HG02840 (cell line): ENCODE measurements at regions not wholly inside any gene's neighbourhood (a gene's known extent, or its start where the extent isn't known, plus 50 kb on each side); places are given as distances from the start of the nearest gene placed in this dataset.

Experiments used
- ATAC-seq: cut with Tn5 transposase; IDR thresholded peaks from one replicate; pipeline ENCODE4 v1.9.1; 2021; ENCODE audit warnings: mild to moderate bottlenecking, moderate library complexity, moderate number of reproducible peaks; ENCODE audit not compliant: unreplicated experiment, low FRiP score

GRCh38 chr3:30162579-30162978 lies 443.8 kb upstream of the TGFBR2 start:
- ATAC-seq: no peak

GRCh38 chr3:30166535-30166934 lies 439.9 kb upstream of the TGFBR2 start:
- ATAC-seq: no peak

GRCh38 chr3:30167541-30168011 lies 438.8 kb upstream of the TGFBR2 start:
- ATAC-seq: no peak

GRCh38 chr3:30169487-30169886 lies 436.9 kb upstream of the TGFBR2 start:
- no peak for ATAC-seq

- ATAC-seq: no peak
These were observed 435.5 kb upstream of the TGFBR2 start for GRCh38 chr3:30170681-30171438.

GRCh38 chr3:30174357-30174756 lies 432.0 kb upstream of the TGFBR2 start:
- no peak for ATAC-seq

GRCh38 chr3:30180310-30181177 lies 425.9 kb upstream of the TGFBR2 start:
- no peak for ATAC-seq

GRCh38 chr3:30181178-30181465 lies 425.3 kb upstream of the TGFBR2 start:
- no peak for ATAC-seq

- no peak for ATAC-seq
These were observed 424.8 kb upstream of the TGFBR2 start for GRCh38 chr3:30181581-30181980.

- no peak for ATAC-seq
These were observed 423.0 kb upstream of the TGFBR2 start for GRCh38 chr3:30183421-30183820.

GRCh38 chr3:30184091-30184810 lies 422.1 kb upstream of the TGFBR2 start:
- no peak for ATAC-seq

- no peak for ATAC-seq
These were observed 420.5 kb upstream of the TGFBR2 start for GRCh38 chr3:30185872-30186271.

- ATAC-seq: no peak
These were observed 419.6 kb upstream of the TGFBR2 start for GRCh38 chr3:30186741-30187219.

GRCh38 chr3:30187366-30187765 lies 419.0 kb upstream of the TGFBR2 start:
- ATAC-seq: no peak

GRCh38 chr3:30188713-30189112 lies 417.7 kb upstream of the TGFBR2 start:
- no peak for ATAC-seq

- no peak for ATAC-seq
These were observed 416.5 kb upstream of the TGFBR2 start for GRCh38 chr3:30189900-30190299.

GRCh38 chr3:30193625-30194044 lies 412.8 kb upstream of the TGFBR2 start:
- ATAC-seq: no peak

- no peak for ATAC-seq
These were observed 411.0 kb upstream of the TGFBR2 start for GRCh38 chr3:30195352-30195751.

- no peak for ATAC-seq
These were observed 408.2 kb upstream of the TGFBR2 start for GRCh38 chr3:30198162-30198561.

GRCh38 chr3:30199096-30199759 lies 407.2 kb upstream of the TGFBR2 start:
- ATAC-seq: no peak
